ENCODE measurements at regions not wholly inside any gene's neighbourhood (a gene's known extent, or its start where the extent isn't known, plus 50 kb on each side); places are given as distances from the start of the nearest gene placed in this dataset.

- DNase-seq (ENCODE audit: low read depth): no peak
Observed at GRCh38 chr14:47872588-47872987, 197.2 kb upstream of the MDGA2 start.

- no peak for DNase-seq (ENCODE audit: low read depth)
Observed at GRCh38 chr14:47863441-47863840, 188.0 kb upstream of the MDGA2 start.

DNA sequence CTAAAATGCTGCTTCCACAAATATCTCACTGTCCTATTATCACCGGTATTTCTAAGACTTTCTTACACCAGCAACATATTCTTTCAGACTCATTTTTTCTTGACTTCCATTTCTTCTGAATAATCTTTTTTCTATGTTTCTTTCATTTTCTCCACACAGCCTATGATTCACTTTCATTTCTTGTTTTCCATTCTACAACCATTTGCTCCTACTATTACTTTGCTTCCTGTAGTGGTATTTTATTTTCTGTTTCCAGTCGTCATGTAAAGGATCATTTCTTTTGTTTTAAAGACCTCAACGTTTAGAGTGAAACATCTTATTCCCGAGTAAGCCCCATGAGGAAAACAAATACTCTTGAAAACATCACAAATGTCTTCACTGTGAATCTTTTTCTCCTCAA, 182.2 kb upstream of the MDGA2 start:
- no peak for DNase-seq (ENCODE audit: low read depth)

- no peak for DNase-seq (ENCODE audit: low read depth)
Observed at GRCh38 chr14:47852278-47852677, 176.9 kb upstream of the MDGA2 start.

- no peak for DNase-seq (ENCODE audit: low read depth)
Observed at GRCh38 chr14:47846008-47846407, 170.6 kb upstream of the MDGA2 start.

DNA sequence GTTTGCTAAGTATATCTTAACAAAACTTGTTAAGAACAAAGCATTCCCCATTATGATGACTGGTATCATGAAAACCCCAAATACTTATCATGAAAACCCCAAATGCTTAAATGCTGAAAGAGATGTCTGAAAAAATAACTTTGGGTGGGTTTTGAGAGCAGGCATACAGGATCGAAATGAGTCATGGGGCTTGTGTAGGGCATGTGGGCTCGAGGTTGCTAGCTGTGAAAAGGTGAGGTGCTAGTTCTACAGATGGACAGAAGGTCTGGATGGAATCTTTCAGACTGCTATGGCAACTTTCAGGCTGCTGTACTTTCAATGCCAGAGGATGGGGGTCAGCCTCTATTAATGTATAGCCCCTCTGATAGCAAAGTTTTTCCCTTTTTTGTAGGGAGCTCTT, 167.8 kb upstream of the MDGA2 start:
- DNase-seq (ENCODE audit: low read depth): no peak

DNA sequence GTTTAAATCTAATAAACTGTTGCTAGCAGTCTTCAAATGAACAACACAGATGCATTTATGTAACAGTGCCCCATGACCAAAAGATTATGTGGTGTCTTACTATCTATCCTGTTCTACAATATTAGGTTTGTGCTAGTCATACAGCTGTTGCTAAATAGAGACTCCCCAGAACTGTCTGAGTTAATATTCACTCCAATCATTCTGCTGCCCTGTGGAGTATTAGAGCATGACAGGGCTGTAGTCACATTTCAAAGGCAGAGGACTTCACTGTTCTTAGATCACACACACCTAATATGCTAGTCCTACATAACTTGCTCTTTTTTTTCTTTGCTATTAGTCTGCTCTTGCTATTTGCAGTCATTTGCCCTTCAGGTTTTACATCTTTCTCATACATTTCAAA, 157.6 kb upstream of the MDGA2 start:
- DNase-seq (ENCODE audit: low read depth): no peak

GRCh38 chr14:47826809-47827208, 151.4 kb upstream of the MDGA2 start:
- DNase-seq (ENCODE audit: low read depth): no peak

- no peak for DNase-seq (ENCODE audit: low read depth)
Observed at GRCh38 chr14:47822326-47822725, 146.9 kb upstream of the MDGA2 start.

GRCh38 chr14:47821135-47821534, 145.7 kb upstream of the MDGA2 start:
- DNase-seq (ENCODE audit: low read depth): no peak

DNA sequence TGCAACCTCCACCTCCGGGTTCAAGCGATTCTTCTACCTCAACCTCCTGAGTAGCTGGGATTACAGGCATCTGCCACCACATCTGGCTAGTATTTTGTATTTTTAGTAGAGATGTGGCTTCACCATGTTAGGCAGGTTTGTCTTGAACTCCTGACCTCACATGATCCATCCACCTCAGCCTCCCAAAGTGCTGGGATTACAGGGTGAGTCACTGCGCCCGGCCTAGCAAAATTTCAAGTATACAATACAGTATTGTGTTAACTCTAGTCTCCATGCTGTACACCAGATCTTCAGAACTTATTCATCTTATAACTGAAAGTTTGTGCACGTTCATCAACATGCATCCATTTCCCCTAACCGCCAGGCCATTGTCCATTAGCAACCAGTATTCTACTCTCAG, 115.1 kb upstream of the MDGA2 start:
- no peak for DNase-seq (ENCODE audit: low read depth)

GRCh38 chr14:47785058-47785457, 109.7 kb upstream of the MDGA2 start:
- no peak for DNase-seq (ENCODE audit: low read depth)

DNA sequence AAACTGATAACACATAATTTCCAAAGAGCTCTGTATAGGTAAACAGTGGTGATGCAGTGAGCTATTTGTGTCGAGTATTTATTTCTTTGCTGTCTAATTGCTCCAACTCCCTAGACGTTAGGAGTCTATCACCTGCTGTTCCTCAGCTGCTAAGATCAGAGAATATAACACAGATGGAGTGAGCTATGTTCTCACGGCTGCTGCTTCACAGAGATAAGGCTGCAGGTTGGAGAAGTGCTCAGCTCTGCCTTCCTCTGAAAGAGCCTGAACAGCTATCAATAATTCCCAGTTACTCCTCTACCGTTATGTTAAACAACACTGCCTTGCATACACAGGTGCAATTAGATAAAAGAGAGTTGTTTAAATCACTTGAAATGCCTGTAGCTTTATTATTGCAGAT, 103.2 kb upstream of the MDGA2 start:
- DNase-seq (ENCODE audit: low read depth): no peak

- no peak for DNase-seq (ENCODE audit: low read depth)
Observed at GRCh38 chr14:47772652-47773051, 97.2 kb upstream of the MDGA2 start.

DNA sequence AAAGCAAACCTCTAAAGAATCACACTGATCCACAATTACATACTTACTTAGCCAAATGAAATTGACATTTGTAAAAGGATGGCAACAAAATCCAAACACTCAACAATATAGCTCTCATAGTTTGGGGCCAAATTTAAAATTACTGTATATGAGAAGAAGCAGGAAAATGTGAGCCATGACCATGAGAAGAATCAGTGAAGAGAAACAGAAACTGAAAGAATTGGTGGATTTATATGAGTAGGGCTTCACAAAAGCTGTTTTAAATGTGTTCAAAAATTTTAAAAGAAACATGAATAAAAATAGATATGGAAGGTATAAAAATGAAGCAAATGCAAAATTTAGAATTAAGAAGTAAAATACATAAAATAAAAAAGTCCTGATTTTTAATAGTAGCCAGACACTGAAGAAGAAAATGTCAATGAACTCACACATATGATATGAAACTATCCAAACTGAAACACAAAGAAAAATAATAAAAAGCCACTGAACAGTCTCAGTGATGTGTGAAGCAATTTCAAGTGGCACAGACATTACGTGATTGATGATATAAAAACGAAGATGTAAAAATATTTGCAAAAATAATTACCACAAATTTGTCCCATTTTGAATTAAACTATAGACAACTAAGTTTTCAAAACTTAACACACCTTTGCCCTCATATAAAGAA, 87.9 kb upstream of the MDGA2 start:
- no peak for DNase-seq (ENCODE audit: low read depth)

DNA sequence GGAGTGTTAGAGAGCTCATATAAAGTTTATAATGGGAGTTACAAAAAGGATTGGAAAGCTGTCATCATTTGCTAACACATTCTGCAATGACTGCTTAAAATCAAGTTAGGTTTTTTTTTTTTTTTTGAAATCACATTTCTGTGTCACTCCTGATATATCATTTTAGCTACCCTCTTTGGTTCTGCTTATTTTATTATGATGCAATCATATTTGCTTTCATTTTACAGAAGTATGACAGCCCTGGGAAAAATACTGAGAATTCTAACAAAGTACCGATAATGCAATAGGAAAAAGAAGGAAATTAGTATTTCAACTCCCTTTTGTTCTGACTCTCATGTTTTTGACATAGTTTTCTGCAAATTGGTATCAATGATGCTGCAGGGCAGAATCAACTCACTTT, 71.6 kb upstream of the MDGA2 start:
- no peak for DNase-seq (ENCODE audit: low read depth)

DNA sequence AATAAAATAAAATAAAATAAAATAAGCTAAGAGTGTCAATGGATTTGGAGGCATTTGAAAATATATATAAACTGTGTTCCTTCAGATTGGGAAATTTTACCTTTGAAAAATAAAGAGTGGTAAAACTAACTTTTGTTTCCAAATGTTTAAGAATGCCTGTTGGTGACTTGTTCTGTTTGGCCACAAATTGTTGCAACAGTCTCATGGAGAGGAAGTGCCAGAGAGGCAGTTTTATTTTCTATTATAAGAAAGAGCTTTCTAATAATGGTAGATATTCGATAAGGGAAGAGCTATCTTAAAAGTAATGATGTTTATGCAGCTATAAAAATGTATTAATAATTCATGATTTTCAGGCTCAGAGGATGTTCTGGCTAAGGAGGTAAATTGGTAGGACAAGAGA, 68.8 kb upstream of the MDGA2 start:
- no peak for DNase-seq (ENCODE audit: low read depth)

- no peak for DNase-seq (ENCODE audit: low read depth)
Observed at GRCh38 chr14:47739541-47739940, 64.1 kb upstream of the MDGA2 start.

- DNase-seq (ENCODE audit: low read depth): no peak
Observed at GRCh38 chr14:47730296-47730695, 54.9 kb upstream of the MDGA2 start.

All from HS-5 (cell line).